Endothelial cell of umbilical vein (primary cell): ENCODE measurements at regions not wholly inside any gene's neighbourhood (a gene's known extent, or its start where the extent isn't known, plus 50 kb on each side); places are given as distances from the start of the nearest gene placed in this dataset.

Source experiments
- BruUV-seq: library from RNA; stranded (reverse); fragments of 400-500 nt; replicated peaks from 2 replicates; lab custom pipeline; 2021; lab: Mats Ljungman, UMichigan
- CTCF ChIA-PET: fragments of 300-600, 350-600 bp; sonication (Branson Sonifier 250); formaldehyde crosslinking; loops from one replicate; lab custom pipeline; 2021; ENCODE audit warnings: antibody characterized with exemption, inconsistent platforms; lab: Charles Lee
- POLR2A ChIA-PET: fragments of 300-600, 350-600 bp; sonication (Branson Sonifier 250); formaldehyde crosslinking; loops from one replicate; lab custom pipeline; 2021; ENCODE audit warnings: antibody characterized with exemption, inconsistent platforms; lab: Charles Lee
- DNase-seq: peaks from one replicate; pipeline ENCODE4 v3.0.0-alpha.2; 2011; ENCODE audit warnings: low read depth, low spot score
- FAIRE-seq: peaks from 2 replicates; lab custom pipeline; 2011; peaks lifted over from hg19 to GRCh38; lab: Jason Lieb, UNC
- H2AFZ ChIP-seq: 2 replicates; pipeline ENCODE4 v1.6.0; 2012; ENCODE audit warnings: low read depth, low read length, control low read depth, inconsistent platforms
- H3K27ac ChIP-seq: 2 replicates; pipeline ENCODE4 v1.5.1; 2011; ENCODE audit warnings: low read depth, mild to moderate bottlenecking, control low read depth, low read length, moderate library complexity; ENCODE audit not compliant: insufficient read depth
- H3K27me3 ChIP-seq, 2 experiments: 2 replicates each; pipeline versions ENCODE4 v1.6.0 to v1.6.1; 2011; ENCODE audit warnings: low read length in 2 of 2, mixed read lengths in 1 of 2; ENCODE audit not compliant: control insufficient read depth in 2 of 2, insufficient read depth in 2 of 2
- H3K36me3 ChIP-seq, 2 experiments: 2 replicates in 1 of 2; 3 replicates in 1 of 2; pipeline ENCODE4 v1.5.1; 2011; ENCODE audit warnings: low read length in 2 of 2, mild to moderate bottlenecking in 1 of 2, moderate library complexity in 1 of 2; ENCODE audit not compliant: control insufficient read depth in 2 of 2, insufficient read depth in 2 of 2; ENCODE audit errors: extremely low read depth in 1 of 2
- H3K4me1 ChIP-seq: 3 replicates; pipeline ENCODE4 v1.5.1; 2011; ENCODE audit warnings: mild to moderate bottlenecking, low read length; ENCODE audit not compliant: control insufficient read depth, insufficient read depth; ENCODE audit errors: extremely low read depth
- H3K4me2 ChIP-seq: 2 replicates; pipeline ENCODE4 v1.6.1; 2011; ENCODE audit warnings: low read length, control low read depth, mixed read lengths; ENCODE audit not compliant: insufficient read depth
- H3K4me3 ChIP-seq, 3 experiments: fragments of 200-600 bp in 1 of 3; sonication (generic), shearing (Covaris generic) in 1 of 3; replicated peaks in 1 of 3; 2 replicates each; pipeline ENCODE4 v1.5.1; 2011 to 2016; ENCODE audit warnings: control low read depth in 3 of 3, low read length in 3 of 3, mild to moderate bottlenecking in 2 of 3, inconsistent platforms in 1 of 3, low read depth in 1 of 3, moderate library complexity in 1 of 3; ENCODE audit not compliant: insufficient read depth in 1 of 3
- H3K79me2 ChIP-seq: 2 replicates; pipeline ENCODE4 v1.6.0; 2012; ENCODE audit warnings: low read length, inconsistent platforms; ENCODE audit not compliant: control insufficient read depth, insufficient read depth
- H3K9ac ChIP-seq: replicated peaks from 2 replicates; pipeline ENCODE3; 2011; ENCODE audit warnings: low read length, control low read depth; ENCODE audit not compliant: insufficient read depth; ENCODE audit errors: extremely low read depth
- H3K9me1 ChIP-seq: replicated peaks from 3 replicates; pipeline ENCODE4 v1.6.0; 2011; ENCODE audit warnings: mild to moderate bottlenecking, low read length; ENCODE audit not compliant: control insufficient read depth, insufficient read depth; ENCODE audit errors: extremely low read depth
- H3K9me3 ChIP-seq: replicated peaks from 2 replicates; pipeline ENCODE4 v1.5.1; 2012; ENCODE audit warnings: low read length, inconsistent platforms; ENCODE audit not compliant: control insufficient read depth, insufficient read depth
- H4K20me1 ChIP-seq: replicated peaks from 2 replicates; pipeline ENCODE3; 2011; ENCODE audit warnings: mild to moderate bottlenecking, low read length; ENCODE audit not compliant: control insufficient read depth, insufficient read depth; ENCODE audit errors: extremely low read depth
- EZH2 ChIP-seq: IDR thresholded peaks from 2 replicates; pipeline ENCODE4 v1.6.1; 2012; ENCODE audit warnings: borderline replicate concordance, low read depth, mild to moderate bottlenecking, moderate library complexity, low read length, inconsistent platforms; ENCODE audit not compliant: severe bottlenecking
- GATA2 ChIP-seq: IDR thresholded peaks from 2 replicates; pipeline ENCODE4 v1.7.0; 2011; ENCODE audit warnings: low read depth, mild to moderate bottlenecking, moderate library complexity, mixed read lengths, low read length; ENCODE audit not compliant: insufficient read length, insufficient read depth
- JUN ChIP-seq: IDR thresholded peaks from 2 replicates; pipeline ENCODE4 v1.6.1; 2011; ENCODE audit warnings: borderline replicate concordance, low read depth; ENCODE audit not compliant: insufficient read length, insufficient read depth
- MYC ChIP-seq: IDR thresholded peaks from one replicate; pipeline ENCODE4 v1.6.1; 2011; ENCODE audit warnings: mild to moderate bottlenecking, low read depth, low read length
- POLR2A ChIP-seq: IDR thresholded peaks from 2 replicates; pipeline ENCODE4 v1.6.1; 2012; ENCODE audit warnings: low read depth, mild to moderate bottlenecking, control low read depth, low read length
- POLR2AphosphoS5 ChIP-seq: IDR thresholded peaks from 2 replicates; pipeline ENCODE4 v1.6.1; 2012; ENCODE audit warnings: low read depth, mild to moderate bottlenecking, control low read depth, low read length, moderate library complexity; ENCODE audit not compliant: insufficient read depth
- dilution Hi-C: fragments of 300-500 bp; cut with MboI; formaldehyde crosslinking; loops from one replicate; pipeline ENCODE4 v1.15.0; 2019; ENCODE audit warnings: low sequenced_read_pairs; ENCODE audit not compliant: extremely low pct_ligation_motif_present
- intact Hi-C: fragments of 100-400 bp; cut with micrococcal nuclease; formaldehyde crosslinking; loops from one replicate; pipeline ENCODE4 v1.10.0; 2022
- TF ChIP-seq, protein P1 (sequence below), 2 donors: IDR thresholded peaks; 1 replicate in 1 of 2; 2 replicates in 1 of 2; pipeline ENCODE4 v1.5.1; 2011; ENCODE audit warnings: low read length in 2 of 2, mild to moderate bottlenecking in 2 of 2, moderate library complexity in 2 of 2, control low read depth in 1 of 2, inconsistent platforms in 1 of 2, low read depth in 1 of 2; ENCODE audit not compliant: insufficient read depth in 1 of 2; ENCODE audit errors: extremely low read depth in 1 of 2
- TF ChIP-seq, protein P2 (sequence below): IDR thresholded peaks from 2 replicates; pipeline ENCODE4 v1.6.1; 2011; ENCODE audit not compliant: insufficient read depth, insufficient read length

DNA sequence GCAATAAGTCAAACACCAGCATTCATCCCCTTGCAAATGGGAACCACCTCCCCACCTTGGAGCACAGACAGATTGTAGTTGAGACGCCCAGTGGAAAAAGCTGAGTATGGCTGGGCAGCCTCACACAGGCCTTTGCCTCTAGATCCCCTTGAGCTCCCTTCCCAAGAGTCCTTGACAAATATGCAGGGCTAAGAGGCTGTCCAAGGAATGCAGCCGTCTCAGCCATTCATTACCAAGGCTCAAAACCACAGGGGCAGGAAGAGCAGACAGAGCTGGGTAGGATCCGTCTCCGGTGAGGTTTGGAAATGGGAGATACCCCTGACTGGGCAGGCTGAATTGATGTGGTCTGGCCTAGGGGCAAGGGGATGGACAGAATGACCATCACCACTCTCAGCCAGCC, 557.1 kb downstream of the TNS1 start:
- no TSS peak for BruUV-seq
- dilution Hi-C loops (no loop called here), intact Hi-C loops (no loop called here)
- ChIA-PET CTCF (no interaction called here), POLR2A (no interaction called here)
- Histone ChIP-seq H3K4me3 (no peak overlapping the region), H3K27me3 (no peaks in the 10 kb centered on the region), H3K27ac (no peak overlapping the region), H3K9ac (no peak overlapping the region), H2AFZ (no peak overlapping the region), H4K20me1 (no peaks in the 10 kb centered on the region), H3K4me1 (no peaks in the 10 kb centered on the region), H3K9me1 (no peaks in the 10 kb centered on the region), H3K9me3 (no peaks in the 10 kb centered on the region), H3K4me2 (no peak overlapping the region), H3K79me2 (no peaks in the 10 kb centered on the region), H3K36me3 (no peaks in the 10 kb centered on the region)
- DNase-seq, result no peak
- TF ChIP-seq MYC, result no peak
- TF ChIP-seq GATA2, result no peak
- TF ChIP-seq POLR2AphosphoS5, result no peak
- no peak for TF ChIP-seq EZH2
- TF ChIP-seq POLR2A, result no peak
- TF ChIP-seq, protein P1, sequence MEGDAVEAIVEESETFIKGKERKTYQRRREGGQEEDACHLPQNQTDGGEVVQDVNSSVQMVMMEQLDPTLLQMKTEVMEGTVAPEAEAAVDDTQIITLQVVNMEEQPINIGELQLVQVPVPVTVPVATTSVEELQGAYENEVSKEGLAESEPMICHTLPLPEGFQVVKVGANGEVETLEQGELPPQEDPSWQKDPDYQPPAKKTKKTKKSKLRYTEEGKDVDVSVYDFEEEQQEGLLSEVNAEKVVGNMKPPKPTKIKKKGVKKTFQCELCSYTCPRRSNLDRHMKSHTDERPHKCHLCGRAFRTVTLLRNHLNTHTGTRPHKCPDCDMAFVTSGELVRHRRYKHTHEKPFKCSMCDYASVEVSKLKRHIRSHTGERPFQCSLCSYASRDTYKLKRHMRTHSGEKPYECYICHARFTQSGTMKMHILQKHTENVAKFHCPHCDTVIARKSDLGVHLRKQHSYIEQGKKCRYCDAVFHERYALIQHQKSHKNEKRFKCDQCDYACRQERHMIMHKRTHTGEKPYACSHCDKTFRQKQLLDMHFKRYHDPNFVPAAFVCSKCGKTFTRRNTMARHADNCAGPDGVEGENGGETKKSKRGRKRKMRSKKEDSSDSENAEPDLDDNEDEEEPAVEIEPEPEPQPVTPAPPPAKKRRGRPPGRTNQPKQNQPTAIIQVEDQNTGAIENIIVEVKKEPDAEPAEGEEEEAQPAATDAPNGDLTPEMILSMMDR (IDR thresholded peaks at IDR 0.05; ENCODE audit: extremely low read depth in 1 of 2, insufficient read depth in 1 of 2, low read depth in 1 of 2, low read length in 2 of 2), result no peak
- TF ChIP-seq, protein P2, sequence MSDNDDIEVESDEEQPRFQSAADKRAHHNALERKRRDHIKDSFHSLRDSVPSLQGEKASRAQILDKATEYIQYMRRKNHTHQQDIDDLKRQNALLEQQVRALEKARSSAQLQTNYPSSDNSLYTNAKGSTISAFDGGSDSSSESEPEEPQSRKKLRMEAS, result no peak
- TF ChIP-seq JUN, result no peak
- FAIRE-seq, result no peak
